ENCODE measurements at regions not wholly inside any gene's neighbourhood (a gene's known extent, or its start where the extent isn't known, plus 50 kb on each side); places are given as distances from the start of the nearest gene placed in this dataset.

GRCh38 chr4:151841107-151841506, 80.3 kb upstream of the GATB start:
- TF ChIP-seq CTCF (conservative IDR thresholded peaks at IDR 0.05; ENCODE audit: low read length) = no peak
- TF ChIP-seq EZH2phosphoT487 (IDR thresholded peaks at IDR 0.05; ENCODE audit: borderline replicate concordance, low read depth, low read length) = no peak

Measured in OCI-LY7 (cell line).